Cardiac muscle cell (in vitro differentiated cells and primary cell): ENCODE measurements at regions not wholly inside any gene's neighbourhood (a gene's known extent, or its start where the extent isn't known, plus 50 kb on each side); places are given as distances from the start of the nearest gene placed in this dataset.

Source experiments
- DNase-seq, 2 donors: peaks; one replicate each; pipeline versions ENCODE4 v3.0.0 to v3.0.0-alpha.2; 2010 to 2017; ENCODE audit warnings: low read depth in 1 of 2, low spot score in 1 of 2
- H3K27ac ChIP-seq: fragments of 200-600 bp; sonication (generic); 2 replicates; pipeline ENCODE4 v1.5.1; 2016
- H3K27me3 ChIP-seq: fragments of 200-600 bp; sonication (generic); 2 replicates; pipeline ENCODE4 v1.6.0; 2016; ENCODE audit warnings: control low read depth
- H3K36me3 ChIP-seq: fragments of 200-600 bp; sonication (generic); 2 replicates; pipeline ENCODE4 v1.5.1; 2016; ENCODE audit warnings: control low read depth
- H3K4me1 ChIP-seq: fragments of 200-600 bp; sonication (generic); 2 replicates; pipeline ENCODE4 v1.8.1; 2017; ENCODE audit warnings: low read depth, mild to moderate bottlenecking, mixed run types
- H3K4me3 ChIP-seq: fragments of 200-600 bp; sonication (generic); 2 replicates; pipeline ENCODE4 v1.5.1; 2016; ENCODE audit warnings: mild to moderate bottlenecking
- H3K9me3 ChIP-seq: fragments of 200-600 bp; sonication (generic); 2 replicates; pipeline ENCODE4 v1.5.1; 2017; ENCODE audit warnings: low read depth, mild to moderate bottlenecking, control low read depth
- CTCF ChIP-seq: IDR thresholded peaks from 2 replicates; pipeline ENCODE4 v1.5.1; 2012; ENCODE audit warnings: low read depth, mild to moderate bottlenecking, low read length

GRCh38 chr1:55316502-55316901 is 101.3 kb upstream of the USP24 start:
- no peaks in the 10 kb centered on the region for H3K27me3 ChIP-seq
- TF ChIP-seq CTCF: no peak
- no peak overlapping the region for H3K27ac ChIP-seq
- H3K9me3 ChIP-seq: no peaks in the 10 kb centered on the region
- H3K36me3 ChIP-seq: no peaks in the 10 kb centered on the region
- no peak for DNase-seq
- no peak overlapping the region for H3K4me3 ChIP-seq
- H3K4me1 ChIP-seq: no peaks in the 10 kb centered on the region

GRCh38 chr1:55315552-55315951 is 100.4 kb upstream of the USP24 start:
- no peaks in the 10 kb centered on the region for H3K4me1 ChIP-seq
- no peak for DNase-seq
- no peak overlapping the region for H3K4me3 ChIP-seq
- no peaks in the 10 kb centered on the region for H3K27me3 ChIP-seq
- no peaks in the 10 kb centered on the region for H3K9me3 ChIP-seq
- TF ChIP-seq CTCF: no peak
- H3K27ac ChIP-seq: no peak overlapping the region
- H3K36me3 ChIP-seq: no peaks in the 10 kb centered on the region

- Histone ChIP-seq H3K27ac (no peak overlapping the region), H3K9me3 (no peaks in the 10 kb centered on the region), H3K4me1 (no peaks in the 10 kb centered on the region), H3K36me3 (no peaks in the 10 kb centered on the region), H3K4me3 (no peak overlapping the region), H3K27me3 (no peaks in the 10 kb centered on the region)
- no peak for DNase-seq
- TF ChIP-seq CTCF: no peak
These were observed 99.6 kb upstream of the USP24 start for GRCh38 chr1:55314740-55315139.

GRCh38 chr1:55313903-55314302 is 98.7 kb upstream of the USP24 start:
- Histone ChIP-seq H3K27ac (no peak overlapping the region), H3K9me3 (no peaks in the 10 kb centered on the region), H3K27me3 (no peaks in the 10 kb centered on the region), H3K4me3 (no peak overlapping the region), H3K36me3 (no peaks in the 10 kb centered on the region), H3K4me1 (no peaks in the 10 kb centered on the region)
- no peak for DNase-seq
- no peak for TF ChIP-seq CTCF

GRCh38 chr1:55311979-55312378 is 96.8 kb upstream of the USP24 start:
- Histone ChIP-seq H3K4me3 (no peak overlapping the region), H3K27ac (no peak overlapping the region), H3K36me3 (no peaks in the 10 kb centered on the region), H3K9me3 (no peaks in the 10 kb centered on the region), H3K4me1 (no peaks in the 10 kb centered on the region), H3K27me3 (no peaks in the 10 kb centered on the region)
- no peak for DNase-seq
- no peak for TF ChIP-seq CTCF

- peak in 1 of 2 donors; percentile 38 for DNase-seq
- Histone ChIP-seq H3K4me3 (no peak overlapping the region), H3K4me1 (no peaks in the 10 kb centered on the region), H3K27ac (no peak overlapping the region), H3K9me3 (no peaks in the 10 kb centered on the region), H3K36me3 (no peaks in the 10 kb centered on the region), H3K27me3 (no peaks in the 10 kb centered on the region)
- TF ChIP-seq CTCF: no peak
These were observed 96.0 kb upstream of the USP24 start for GRCh38 chr1:55311057-55311641.
